ENCODE measurements at regions not wholly inside any gene's neighbourhood (a gene's known extent, or its start where the extent isn't known, plus 50 kb on each side); places are given as distances from the start of the nearest gene placed in this dataset.

- ATAC-seq (no peak), DNase-seq (no peak)
- TF ChIP-seq CTCF (IDR thresholded peaks at IDR 0.05): no peak
- no peak overlapping the region for H3K4me3 ChIP-seq
- H3K9me3 ChIP-seq: no peaks in the 10 kb centered on the region
- no peaks in the 10 kb centered on the region for H3K36me3 ChIP-seq
- intact Hi-C loops (cut with DNase I): no loop called here
- peaks cover 2% of the 10 kb centered on the region for H3K27me3 ChIP-seq (ENCODE audit: low read depth)
- H3K27ac ChIP-seq: no peak overlapping the region
- H3K4me1 ChIP-seq: no peaks in the 10 kb centered on the region
Measured at GRCh38 chr1:38600905-38601304, 258.7 kb downstream of the RRAGC start.

GRCh38 chr1:38600286-38600685, 259.3 kb downstream of the RRAGC start:
- H3K4me3 ChIP-seq: no peak overlapping the region
- intact Hi-C loops (cut with DNase I): no loop called here
- TF ChIP-seq CTCF (IDR thresholded peaks at IDR 0.05): no peak
- ATAC-seq: no peak
- H3K9me3 ChIP-seq: no peaks in the 10 kb centered on the region
- H3K4me1 ChIP-seq: no peaks in the 10 kb centered on the region
- H3K27ac ChIP-seq: no peak overlapping the region
- H3K27me3 ChIP-seq (ENCODE audit: low read depth): peaks cover 4% of the 10 kb centered on the region
- DNase-seq: no peak
- no peaks in the 10 kb centered on the region for H3K36me3 ChIP-seq

- H3K27me3 ChIP-seq (ENCODE audit: low read depth): peaks cover 4% of the 10 kb centered on the region
- no peak for TF ChIP-seq CTCF (IDR thresholded peaks at IDR 0.05)
- intact Hi-C loops (cut with DNase I): no loop called here
- peaks cover 5% of the 10 kb centered on the region for H3K9me3 ChIP-seq
- no peak overlapping the region for H3K4me3 ChIP-seq
- ATAC-seq: no peak
- no peak overlapping the region for H3K27ac ChIP-seq
- DNase-seq: no peak
- no peaks in the 10 kb centered on the region for H3K36me3 ChIP-seq
- no peaks in the 10 kb centered on the region for H3K4me1 ChIP-seq
Measured at GRCh38 chr1:38598118-38598517, 261.5 kb downstream of the RRAGC start.

- no peaks in the 10 kb centered on the region for H3K27me3 ChIP-seq (ENCODE audit: low read depth)
- no peak overlapping the region for H3K4me3 ChIP-seq
- TF ChIP-seq CTCF (IDR thresholded peaks at IDR 0.05): no peak
- no peak overlapping the region for H3K27ac ChIP-seq
- H3K4me1 ChIP-seq: no peaks in the 10 kb centered on the region
- no peak for DNase-seq
- intact Hi-C loops (cut with DNase I): no loop called here
- peaks cover 8% of the 10 kb centered on the region for H3K9me3 ChIP-seq
- H3K36me3 ChIP-seq: no peaks in the 10 kb centered on the region
- peak in 1 of 2 donors; percentile 19 for ATAC-seq
Measured at GRCh38 chr1:38589036-38589435, 270.5 kb downstream of the RRAGC start.

- H3K27ac ChIP-seq: no peak overlapping the region
- DNase-seq (no peak), ATAC-seq (no peak)
- no peak overlapping the region for H3K4me3 ChIP-seq
- TF ChIP-seq CTCF (IDR thresholded peaks at IDR 0.05): no peak
- peaks cover 8% of the 10 kb centered on the region for H3K9me3 ChIP-seq
- H3K36me3 ChIP-seq: no peaks in the 10 kb centered on the region
- no peaks in the 10 kb centered on the region for H3K4me1 ChIP-seq
- H3K27me3 ChIP-seq (ENCODE audit: low read depth): no peaks in the 10 kb centered on the region
- intact Hi-C loops (cut with DNase I): no loop called here
Measured at GRCh38 chr1:38587766-38588165, 271.8 kb downstream of the RRAGC start.
